ENCODE measurements at regions not wholly inside any gene's neighbourhood (a gene's known extent, or its start where the extent isn't known, plus 50 kb on each side); places are given as distances from the start of the nearest gene placed in this dataset.

- TF ChIP-seq, protein P1, sequence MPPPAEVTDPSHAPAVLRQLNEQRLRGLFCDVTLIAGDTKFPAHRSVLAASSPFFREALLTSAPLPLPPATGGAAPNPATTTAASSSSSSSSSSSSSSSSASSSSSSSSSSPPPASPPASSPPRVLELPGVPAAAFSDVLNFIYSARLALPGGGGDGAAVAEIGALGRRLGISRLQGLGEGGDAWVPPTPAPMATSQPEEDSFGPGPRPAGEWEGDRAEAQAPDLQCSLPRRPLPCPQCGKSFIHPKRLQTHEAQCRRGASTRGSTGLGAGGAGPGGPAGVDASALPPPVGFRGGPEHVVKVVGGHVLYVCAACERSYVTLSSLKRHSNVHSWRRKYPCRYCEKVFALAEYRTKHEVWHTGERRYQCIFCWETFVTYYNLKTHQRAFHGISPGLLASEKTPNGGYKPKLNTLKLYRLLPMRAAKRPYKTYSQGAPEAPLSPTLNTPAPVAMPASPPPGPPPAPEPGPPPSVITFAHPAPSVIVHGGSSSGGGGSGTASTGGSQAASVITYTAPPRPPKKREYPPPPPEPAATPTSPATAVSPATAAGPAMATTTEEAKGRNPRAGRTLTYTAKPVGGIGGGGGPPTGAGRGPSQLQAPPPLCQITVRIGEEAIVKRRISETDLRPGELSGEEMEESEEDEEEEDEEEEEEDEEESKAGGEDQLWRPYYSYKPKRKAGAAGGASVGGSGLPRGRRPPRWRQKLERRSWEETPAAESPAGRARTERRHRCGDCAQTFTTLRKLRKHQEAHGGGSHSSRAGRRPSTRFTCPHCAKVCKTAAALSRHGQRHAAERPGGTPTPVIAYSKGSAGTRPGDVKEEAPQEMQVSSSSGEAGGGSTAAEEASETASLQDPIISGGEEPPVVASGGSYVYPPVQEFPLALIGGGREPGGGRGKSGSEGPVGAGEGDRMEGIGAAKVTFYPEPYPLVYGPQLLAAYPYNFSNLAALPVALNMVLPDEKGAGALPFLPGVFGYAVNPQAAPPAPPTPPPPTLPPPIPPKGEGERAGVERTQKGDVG (CRISPR knock-in tag; IDR thresholded peaks at IDR 0.05), result no peak
- TF ChIP-seq TCF12 (IDR thresholded peaks at IDR 0.05; ENCODE audit: low read depth, low read length), result no peak
Measured at GRCh38 chr18:22836932-22837331, 96.2 kb upstream of the RBBP8 start (continued).

DNA sequence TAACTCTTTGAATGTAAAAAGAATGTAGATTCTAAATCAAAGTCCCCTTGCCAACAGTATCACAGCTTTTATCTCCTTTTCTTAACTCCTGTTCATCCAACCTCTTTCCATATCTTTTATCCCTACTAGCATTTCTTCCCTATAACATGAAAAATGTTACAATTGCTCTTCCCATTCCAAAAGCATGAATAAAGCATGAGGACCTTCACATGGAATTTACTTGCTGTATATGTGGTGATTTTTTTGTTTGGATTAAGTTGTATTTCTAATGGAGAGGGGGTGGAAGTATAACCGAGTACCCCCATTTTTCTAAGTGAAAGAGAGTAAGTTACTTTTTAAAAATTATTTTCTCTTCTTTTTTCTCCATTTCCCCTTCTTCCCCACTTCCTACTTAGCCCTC, 94.9 kb upstream of the RBBP8 start:
- 87% methylated on average over 1 of the region's 1 CpG for whole genome bisulfite sequencing (ENCODE audit: insufficient coverage, insufficient replicate concordance, low lambda C conversion rate, missing lambda C conversion rate)
- intact Hi-C loops (cut with micrococcal nuclease; ENCODE audit: unreplicated experiment) (no loop called here), in situ Hi-C loops (cut with MboI) (no loop called here)
- ChIA-PET POLR2A (no interaction called here), SMC1A (ENCODE audit: uncharacterized antibody, unreplicated experiment) (interaction anchor here (1.0 to 2.7 kb wide), 6 partner anchors 10 to 145 kb away, joined by 3 to 25 read pairs (median 4); no protein-coding TSS in a partner anchor), RAD21 (ENCODE audit: unreplicated experiment) (interaction anchor here (1.5 to 2.1 kb wide), 5 partner anchors 8 to 145 kb away, joined by 5 to 11 read pairs (median 6); no protein-coding TSS in a partner anchor), CTCF (interaction anchor here (0.8 to 1.7 kb wide), 6 partner anchors 8 to 145 kb away, joined by 3 to 7 read pairs (median 3); no protein-coding TSS in a partner anchor)
- BruUV-seq (replicated peaks), result no TSS peak
- no peak for FAIRE-seq
- no peak overlapping the region for H2AFZ ChIP-seq (ENCODE audit: control insufficient read depth, low read depth, low read length)
- no peaks in the 10 kb centered on the region for H3K36me3 ChIP-seq (ENCODE audit: control insufficient read depth in 2 of 2, insufficient read depth in 2 of 2, low read length in 1 of 2)
- no peaks in the 10 kb centered on the region for H3K79me2 ChIP-seq (ENCODE audit: control insufficient read depth, insufficient read depth, low read length)
- H4K20me1 ChIP-seq (ENCODE audit: control insufficient read depth, insufficient read depth), result no peaks in the 10 kb centered on the region
- no peaks in the 10 kb centered on the region for H3K9me3 ChIP-seq (replicated peaks; ENCODE audit: control insufficient read depth, insufficient read depth, low read length)
- DNase-seq (ENCODE audit: low read depth, low spot score), result no peak
- no peak for TF ChIP-seq NR2C1 (IDR thresholded peaks at IDR 0.05)
- H3K4me3 ChIP-seq, result no peak overlapping the region
- peaks cover 9% of the 10 kb centered on the region for H3K4me1 ChIP-seq (ENCODE audit: control insufficient read depth, insufficient read depth, low read length)
- H3K27me3 ChIP-seq (replicated peaks in 1 of 2; ENCODE audit: control insufficient read depth in 2 of 2, insufficient read depth in 2 of 2, low read length in 1 of 2), result no peaks in the 10 kb centered on the region
- no peak overlapping the region for H3K9ac ChIP-seq (ENCODE audit: control insufficient read depth, insufficient read depth, low read length)
- no peak overlapping the region for H3K27ac ChIP-seq (ENCODE audit: control insufficient read depth, insufficient read depth)
- ATAC-seq, result no peak
- H3K4me2 ChIP-seq (ENCODE audit: control insufficient read depth, insufficient read depth), result no peak overlapping the region

Measured in GM12878 (cell line).